H1 (cell line): ENCODE measurements at regions not wholly inside any gene's neighbourhood (a gene's known extent, or its start where the extent isn't known, plus 50 kb on each side); places are given as distances from the start of the nearest gene placed in this dataset.
A peak's percentile ranks its signal among the peaks of the same experiment; 100 is the strongest.

Source experiments
- CTCF ChIA-PET: fragments of 300-600 bp; sonication (Branson Sonifier 250); formaldehyde crosslinking; loops from one replicate; lab custom pipeline; 2021; ENCODE audit not compliant: partially characterized antibody; lab: Charles Lee
- POLR2A ChIA-PET: fragments of 300-600 bp; sonication (Branson Sonifier 250); formaldehyde crosslinking; loops from one replicate; lab custom pipeline; 2021; ENCODE audit warnings: inconsistent platforms; ENCODE audit not compliant: partially characterized antibody; lab: Charles Lee
- DNase-seq, 2 experiments: peaks; one replicate each; pipeline versions ENCODE4 v3.0.0 to v3.0.0-alpha.2; 2010 to 2022; ENCODE audit warnings: low spot score in 2 of 2, low read depth in 1 of 2, mixed read lengths in 1 of 2
- FAIRE-seq: peaks from 2 replicates; lab custom pipeline; 2011; peaks lifted over from hg19 to GRCh38; lab: Jason Lieb, UNC
- H2AFZ ChIP-seq: 2 replicates; pipeline ENCODE4 v1.8.1; 2012; ENCODE audit warnings: low read length, inconsistent platforms
- H2AK5ac ChIP-seq: 2 replicates; pipeline ENCODE4 v1.6.1; 2013; ENCODE audit warnings: low read depth, low read length
- H2BK120ac ChIP-seq: replicated peaks from 2 replicates; pipeline ENCODE3; 2013; ENCODE audit warnings: low read depth, low read length, inconsistent platforms
- H2BK12ac ChIP-seq: 2 replicates; pipeline ENCODE4 v1.6.1; 2013; ENCODE audit warnings: low read depth, low read length
- H2BK15ac ChIP-seq: 2 replicates; pipeline ENCODE4 v1.6.1; 2013; ENCODE audit warnings: low read length
- H2BK20ac ChIP-seq: 2 replicates; pipeline ENCODE4 v1.6.1; 2013; ENCODE audit warnings: low read length
- H2BK5ac ChIP-seq: 2 replicates; pipeline ENCODE4 v1.6.1; 2013; ENCODE audit warnings: low read depth, low read length
- H3K14ac ChIP-seq: 2 replicates; pipeline ENCODE4 v1.6.1; 2013; ENCODE audit warnings: inconsistent platforms; ENCODE audit not compliant: insufficient read length
- H3K18ac ChIP-seq: 2 replicates; pipeline ENCODE4 v1.6.1; 2013; ENCODE audit warnings: low read length; ENCODE audit errors: extremely low read depth
- H3K23ac ChIP-seq: 2 replicates; pipeline ENCODE4 v1.6.1; 2013; ENCODE audit warnings: inconsistent platforms; ENCODE audit not compliant: insufficient read length
- H3K23me2 ChIP-seq: 2 replicates; pipeline ENCODE4 v1.6.1; 2013; ENCODE audit warnings: low read depth, low read length
- H3K27ac ChIP-seq: 2 replicates; pipeline ENCODE4 v1.6.1; 2011; ENCODE audit warnings: low read depth, low read length, inconsistent platforms
- H3K27me3 ChIP-seq, 4 experiments: replicated peaks in 1 of 4; 1 replicate in 1 of 4; 2 replicates in 3 of 4; pipeline versions ENCODE4 v1.6.1 to v1.8.1; 2011 to 2013; ENCODE audit warnings: low read length in 3 of 4, mild to moderate bottlenecking in 3 of 4, inconsistent platforms in 2 of 4, mixed read lengths in 2 of 4, moderate library complexity in 1 of 4; ENCODE audit not compliant: control insufficient read depth in 3 of 4, insufficient read depth in 3 of 4; ENCODE audit errors: extremely low read depth in 1 of 4
- H3K36me3 ChIP-seq, 4 experiments: 2 replicates each; pipeline versions ENCODE4 v1.6.1 to v1.8.1; 2011 to 2013; ENCODE audit warnings: mild to moderate bottlenecking in 4 of 4, low read length in 3 of 4, moderate library complexity in 2 of 4, control low read depth in 1 of 4, inconsistent platforms in 1 of 4; ENCODE audit not compliant: insufficient read depth in 4 of 4, control insufficient read depth in 2 of 4
- H3K4ac ChIP-seq: replicated peaks from 2 replicates; pipeline ENCODE3; 2013; ENCODE audit warnings: low read length, low read depth, mixed read lengths, inconsistent platforms; ENCODE audit not compliant: insufficient read length
- H3K4me1 ChIP-seq, 4 experiments: replicated peaks in 1 of 4; 1 replicate in 1 of 4; 2 replicates in 3 of 4; pipeline versions ENCODE4 v1.6.1 to v1.8.1; 2011 to 2013; ENCODE audit warnings: low read length in 3 of 4, inconsistent platforms in 2 of 4, mixed read lengths in 1 of 4; ENCODE audit not compliant: insufficient read depth in 4 of 4, control insufficient read depth in 3 of 4
- H3K4me2 ChIP-seq, 2 experiments: 2 replicates each; pipeline versions ENCODE4 v1.6.1 to v1.8.1; 2011 to 2013; ENCODE audit warnings: low read depth in 2 of 2, low read length in 2 of 2, control low read depth in 1 of 2, inconsistent platforms in 1 of 2, mild to moderate bottlenecking in 1 of 2; ENCODE audit not compliant: insufficient read depth in 1 of 2
- H3K4me3 ChIP-seq, 4 experiments: fragments of 200-600, 300-600 bp in 1 of 4; sonication (generic), shearing (Covaris generic), sonication (Bioruptor Twin) in 1 of 4; 2 replicates each; pipeline versions ENCODE4 v1.5.1 to v1.8.1; 2011 to 2016; ENCODE audit warnings: low read length in 4 of 4, low read depth in 3 of 4, control low read depth in 2 of 4, inconsistent platforms in 2 of 4, mild to moderate bottlenecking in 2 of 4, mixed read lengths in 1 of 4, moderate library complexity in 1 of 4; ENCODE audit not compliant: insufficient read depth in 2 of 4; ENCODE audit errors: extremely low read depth in 1 of 4
- H3K56ac ChIP-seq: replicated peaks from 2 replicates; pipeline ENCODE3; 2013; ENCODE audit warnings: low read depth, mild to moderate bottlenecking, mixed read lengths, low read length, inconsistent platforms; ENCODE audit not compliant: insufficient read length
- H3K79me1 ChIP-seq: 2 replicates; pipeline ENCODE4 v1.6.1; 2013; ENCODE audit warnings: low read depth, low read length, control low read depth
- H3K79me2 ChIP-seq, 2 experiments: 2 replicates each; pipeline versions ENCODE4 v1.6.1 to v1.8.1; 2012 to 2013; ENCODE audit warnings: low read length in 2 of 2, mild to moderate bottlenecking in 2 of 2, inconsistent platforms in 1 of 2; ENCODE audit not compliant: insufficient read depth in 2 of 2, control insufficient read depth in 1 of 2
- H3K9ac ChIP-seq, 4 experiments: replicated peaks in 1 of 4; 1 replicate in 1 of 4; 2 replicates in 3 of 4; pipeline versions ENCODE4 v1.6.1 to v1.8.1; 2011 to 2013; ENCODE audit warnings: low read depth in 3 of 4, low read length in 3 of 4, control low read depth in 2 of 4, mild to moderate bottlenecking in 2 of 4, moderate library complexity in 2 of 4, inconsistent platforms in 1 of 4; ENCODE audit errors: extremely low read depth in 1 of 4
- H3K9me3 ChIP-seq, 2 experiments: 2 replicates each; pipeline versions ENCODE4 v1.6.1 to v1.8.1; 2012 to 2013; ENCODE audit warnings: mild to moderate bottlenecking in 2 of 2, moderate library complexity in 2 of 2, control low read depth in 1 of 2, inconsistent platforms in 1 of 2, low read depth in 1 of 2, low read length in 1 of 2, mixed read lengths in 1 of 2; ENCODE audit not compliant: insufficient read depth in 2 of 2
- H4K20me1 ChIP-seq, 2 experiments: replicated peaks in 1 of 2; 2 replicates each; pipeline versions ENCODE3 to v1.8.1; 2011 to 2013; ENCODE audit warnings: inconsistent platforms in 2 of 2, low read length in 2 of 2, mild to moderate bottlenecking in 1 of 2; ENCODE audit not compliant: insufficient read depth in 2 of 2, control insufficient read depth in 1 of 2
- H4K5ac ChIP-seq: 2 replicates; pipeline ENCODE4 v1.6.1; 2013; ENCODE audit warnings: low read length, low read depth, mixed read lengths, inconsistent platforms; ENCODE audit not compliant: insufficient read length
- H4K8ac ChIP-seq: 2 replicates; pipeline ENCODE4 v1.8.0; 2013; ENCODE audit warnings: mild to moderate bottlenecking, moderate library complexity, low read length, inconsistent platforms; ENCODE audit not compliant: insufficient read depth; ENCODE audit errors: extremely low read depth
- H4K91ac ChIP-seq: replicated peaks from 2 replicates; pipeline ENCODE3; 2013; ENCODE audit warnings: low read length, mixed read lengths, inconsistent platforms; ENCODE audit not compliant: insufficient read length
- JUND ChIP-seq: IDR thresholded peaks from 2 replicates; pipeline ENCODE4 v1.6.1; 2011; ENCODE audit warnings: mild to moderate bottlenecking, improper control_type of control experiment, low read length
- WGBS, 2 experiments: shearing (Covaris generic) in 1 of 2; methylation state at CpG; one replicate each; pipeline versions ENCODE4 v1.1.6 to v1.1.7; 2013 to 2015; ENCODE audit warnings: low lambda C conversion rate in 2 of 2, mixed read lengths in 2 of 2, inconsistent platforms in 1 of 2, low coverage in 1 of 2, missing lambda C conversion rate in 1 of 2; ENCODE audit not compliant: insufficient replicate concordance in 2 of 2, insufficient coverage in 1 of 2, insufficient read length in 1 of 2; ENCODE audit errors: extremely low coverage in 1 of 2, missing lambda C conversion rate in 1 of 2; 5-methylcytosine and 5-hydroxymethylcytosine counted together

- no peak overlapping the region for H3K23ac ChIP-seq
- H3K56ac ChIP-seq: no peak overlapping the region
Measured at GRCh38 chr14:101113108-101113612, 209.6 kb upstream of the RTL1 start.

More at GRCh38 chr14:101113108-101113612, 209.6 kb upstream of the RTL1 start:
- Histone ChIP-seq H2AFZ (no peak overlapping the region), H4K5ac (no peak overlapping the region), H3K36me3 (no peaks in the 10 kb centered on the region; a peak in 1 of 8 replicates), H3K23me2 (peaks cover 8% of the 10 kb centered on the region; the same call in 1 of the 2 replicates), H3K18ac (no peak overlapping the region), H4K8ac (no peak overlapping the region), H3K4me1 (peaks cover 0 to 9% (median 0%) of the 10 kb centered on the region in 4 experiments; a peak in 3 of 7 replicates), H3K4ac (no peak overlapping the region), H3K27me3 (no peaks in the 10 kb centered on the region), H3K4me3 (no peak overlapping the region), H2BK15ac (no peak overlapping the region), H3K9ac (no peak overlapping the region), H2BK120ac (no peak overlapping the region), H2BK5ac (no peak overlapping the region), H4K91ac (no peak overlapping the region), H3K14ac (no peak overlapping the region), H3K27ac (no peak overlapping the region)
- no peak for FAIRE-seq
- TF ChIP-seq JUND: no peak
- TF ChIP-seq, all 59 proteins: peak for 0
- H2AK5ac ChIP-seq: no peak overlapping the region
- ChIA-PET CTCF (interaction anchor here (0.6 kb wide), 1 partner anchor 122 kb away, joined by 3 read pairs; no protein-coding TSS in a partner anchor), POLR2A (no interaction called here)
- H2BK12ac ChIP-seq: no peak overlapping the region
- H3K9me3 ChIP-seq: no peaks in the 10 kb centered on the region
- no peaks in the 10 kb centered on the region for H4K20me1 ChIP-seq
- no peak overlapping the region for H3K4me2 ChIP-seq
- 89% methylated on average over 9 of the region's 9 CpGs; no CpG with 5 or more reads in 1 of the 2 experiments for WGBS, 2 experiments
- DNase-seq: peak in 1 of 2 experiments; percentile 27
- no peak overlapping the region for H2BK20ac ChIP-seq
- no peaks in the 10 kb centered on the region for H3K79me2 ChIP-seq
- no peaks in the 10 kb centered on the region for H3K79me1 ChIP-seq
